HG03378 (cell line): ENCODE measurements at regions not wholly inside any gene's neighbourhood (a gene's known extent, or its start where the extent isn't known, plus 50 kb on each side); places are given as distances from the start of the nearest gene placed in this dataset.
"Not testable (repeated sequence)": the region's sequence is repeated elsewhere in the genome, so short reads cannot be mapped to it uniquely, and the experiment has no call there.

ENCODE experiments used
- ATAC-seq: cut with Tn5 transposase; IDR thresholded peaks from one replicate; pipeline ENCODE4 v1.9.1; 2021; ENCODE audit warnings: mild to moderate bottlenecking, moderate library complexity; ENCODE audit not compliant: unreplicated experiment

- no peak for ATAC-seq
These were observed 51.3 kb upstream of the LARGE1 start for GRCh38 chr22:33971561-33971961.

DNA sequence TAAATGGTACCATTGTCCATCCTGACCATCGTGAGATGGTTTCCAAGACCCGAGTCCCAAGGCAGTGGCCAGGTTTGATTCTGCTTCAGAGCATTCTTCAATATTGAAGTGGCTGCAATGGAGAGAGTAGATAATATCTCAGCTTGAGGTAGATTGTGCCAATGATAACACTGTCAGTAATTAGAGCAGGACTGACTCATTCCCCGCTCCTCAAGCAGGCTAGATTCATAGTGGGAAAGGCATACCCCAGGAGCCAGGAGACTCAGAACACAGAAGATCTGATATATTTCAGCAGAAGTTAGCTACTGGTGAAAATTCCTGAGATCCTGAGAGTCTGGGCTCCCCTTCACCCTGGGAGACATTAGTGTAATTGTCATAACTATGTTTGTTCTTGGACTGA, 55.6 kb upstream of the LARGE1 start:
- ATAC-seq = no peak

- ATAC-seq = no peak
These were observed 63.3 kb upstream of the LARGE1 start for GRCh38 chr22:33983558-33983957.

DNA sequence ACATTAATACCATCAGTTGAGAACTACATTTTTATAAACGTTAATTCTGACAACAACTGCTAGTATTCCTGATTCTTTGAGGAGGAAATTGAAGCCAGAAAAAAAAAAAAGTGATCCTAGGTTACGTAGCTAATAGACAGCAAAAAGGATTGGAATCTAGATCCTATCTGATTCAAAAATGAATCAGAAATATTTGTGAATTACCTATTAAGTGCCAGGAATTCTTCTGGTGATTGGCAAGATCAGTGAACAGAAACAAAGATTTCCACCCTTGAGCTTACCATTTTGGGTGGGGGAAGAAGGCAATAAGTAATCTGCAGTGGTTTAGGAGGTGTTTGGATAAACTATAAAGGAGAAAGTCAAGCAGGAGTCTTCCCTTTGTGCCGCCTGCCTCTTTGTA, 63.9 kb upstream of the LARGE1 start:
- no peak for ATAC-seq

DNA sequence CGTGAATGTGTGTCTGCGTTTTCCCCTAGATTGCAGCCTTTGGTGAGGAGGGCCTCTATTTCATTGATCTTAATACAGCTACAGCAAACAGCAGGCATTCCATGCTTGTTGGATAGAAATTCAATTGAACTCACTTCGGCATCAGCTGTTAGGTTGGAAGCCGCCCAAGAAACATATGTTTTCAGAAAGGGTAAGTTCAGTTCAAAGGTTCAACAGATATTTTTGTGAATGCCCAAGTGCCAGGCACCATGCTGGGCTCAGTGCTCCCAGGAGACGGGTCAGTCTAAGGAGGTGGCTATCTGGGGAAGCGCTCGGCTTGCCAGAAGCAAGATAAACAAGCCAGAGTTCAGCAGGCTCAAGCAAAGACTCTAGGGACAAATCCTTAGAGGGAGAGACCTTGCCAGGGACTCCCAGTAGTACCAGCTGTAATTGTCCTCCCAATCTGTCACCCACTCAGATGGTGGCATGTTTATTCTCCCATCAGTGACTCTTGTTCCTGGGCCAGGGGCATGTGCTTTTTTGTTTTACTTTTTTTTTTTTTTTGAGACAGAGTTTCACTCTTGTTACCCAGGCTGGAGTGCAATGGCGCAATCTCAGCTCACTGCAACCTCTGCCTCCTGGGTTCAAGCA, 64.5 kb upstream of the LARGE1 start:
- no peak for ATAC-seq

DNA sequence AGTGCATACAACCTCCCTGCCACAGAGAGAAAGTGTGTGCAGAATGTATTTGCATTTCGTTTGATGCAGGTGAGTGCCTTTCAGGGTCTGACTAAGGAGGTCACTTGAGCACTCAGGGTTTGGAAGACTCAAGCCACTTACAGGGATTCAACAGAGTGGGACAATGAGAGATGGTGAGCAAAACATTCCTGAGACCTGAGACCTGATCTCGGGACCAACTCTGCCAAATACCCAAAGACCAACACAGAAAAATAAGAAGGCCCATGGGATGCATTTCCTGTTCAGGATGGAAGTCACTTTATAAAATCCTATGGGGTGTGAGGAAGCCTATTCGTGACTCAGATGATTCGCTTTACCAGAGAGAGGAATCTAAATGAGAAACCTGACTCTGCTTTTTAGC, 65.2 kb upstream of the LARGE1 start:
- no peak for ATAC-seq

GRCh38 chr22:33986167-33986771, 66.0 kb upstream of the LARGE1 start:
- no peak for ATAC-seq

GRCh38 chr22:33986954-33987353, 66.7 kb upstream of the LARGE1 start:
- ATAC-seq = no peak

DNA sequence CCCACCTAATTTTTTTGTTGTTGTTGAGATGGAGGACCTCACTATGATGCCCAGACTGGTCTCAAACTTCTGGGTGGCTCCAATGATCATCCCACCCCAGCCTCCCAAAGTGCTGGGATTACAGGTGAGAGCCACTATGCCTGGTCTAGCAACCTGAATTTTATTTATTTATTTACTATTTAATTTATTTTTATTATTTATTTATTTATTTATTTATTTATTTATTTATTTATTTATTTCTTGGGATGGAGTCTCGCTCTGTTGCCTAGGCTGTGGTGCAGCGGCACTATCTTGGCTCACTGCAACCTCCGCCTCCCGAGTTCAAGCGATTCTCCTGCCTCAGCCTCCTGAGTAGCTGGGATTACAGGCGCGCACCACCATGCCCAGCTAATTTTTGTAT, 69.0 kb upstream of the LARGE1 start:
- ATAC-seq = not testable (repeated sequence)

DNA sequence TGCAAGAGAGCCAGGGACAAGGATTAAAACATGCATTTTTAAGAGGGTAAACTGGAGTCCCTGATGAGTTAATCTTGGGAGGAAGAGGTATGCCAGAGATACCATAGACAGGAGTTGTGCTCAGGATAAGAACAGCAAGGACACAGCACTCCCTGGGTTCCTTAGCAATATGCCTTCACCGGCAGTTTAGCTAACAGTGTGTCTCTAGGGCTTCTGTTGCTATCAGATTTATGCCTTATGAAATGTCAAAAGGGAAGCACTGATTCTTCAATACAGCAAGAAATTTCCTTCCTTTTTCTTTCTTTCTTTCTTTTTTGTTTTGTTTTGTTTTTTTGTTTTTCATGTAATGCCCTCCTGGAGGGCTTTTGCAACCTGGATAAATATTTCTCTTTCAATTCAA, 71.3 kb upstream of the LARGE1 start:
- ATAC-seq = no peak

DNA sequence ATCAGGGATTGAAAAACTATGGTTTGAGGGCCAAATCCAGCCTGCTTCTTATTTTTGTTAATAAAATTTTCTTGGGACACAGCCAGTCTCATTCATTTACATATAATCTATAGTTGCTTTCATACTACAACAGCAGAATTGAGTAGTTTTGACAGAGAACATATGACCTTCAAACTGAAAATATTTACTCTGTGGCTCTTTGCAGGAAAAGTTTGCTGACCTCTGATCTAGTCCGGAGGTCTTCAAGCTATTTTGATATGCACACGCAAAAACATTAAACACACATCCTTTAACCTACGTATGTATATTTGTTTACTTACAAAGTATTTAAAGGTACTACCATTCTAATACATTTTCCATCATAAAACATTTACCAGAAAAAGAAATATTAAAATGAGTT, 76.5 kb upstream of the LARGE1 start:
- ATAC-seq = no peak

- no peak for ATAC-seq
These were observed 80.7 kb upstream of the LARGE1 start for GRCh38 chr22:34000879-34001526.

DNA sequence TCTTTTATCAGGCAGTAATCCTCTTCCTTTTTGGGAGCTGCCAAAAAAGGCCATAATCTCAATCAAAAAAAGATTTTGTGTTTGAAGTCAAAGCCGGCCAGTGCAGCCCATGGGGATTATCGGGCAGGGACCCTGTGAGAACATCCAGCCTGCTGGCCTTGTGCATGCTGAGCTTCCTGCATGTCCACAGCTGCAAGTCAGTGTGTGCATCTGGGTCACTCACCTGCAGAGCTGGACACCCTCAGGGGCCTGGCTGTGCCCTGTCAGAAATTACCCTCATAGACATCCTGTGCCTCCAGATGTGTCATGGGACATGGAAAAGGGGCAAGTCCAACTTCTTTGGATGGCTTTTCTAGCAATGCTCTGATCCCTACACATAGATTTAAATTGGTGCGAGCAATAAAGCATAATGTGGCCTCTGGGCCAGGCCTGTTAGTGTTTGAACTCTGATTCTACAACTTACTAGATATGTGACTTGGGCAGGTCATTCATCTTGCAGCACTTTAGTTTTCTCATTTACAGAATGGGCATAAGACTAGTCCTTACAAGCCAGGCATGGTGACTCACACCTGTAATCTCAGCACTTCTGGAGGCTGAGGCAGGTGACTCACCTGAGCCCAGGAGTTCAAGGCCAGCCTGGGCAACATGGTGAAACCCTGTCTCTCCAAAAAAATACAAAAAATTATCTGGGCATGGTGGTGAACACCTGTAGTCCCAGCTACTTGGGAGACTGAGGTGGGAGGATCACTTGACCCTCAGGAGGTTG, 81.6 kb upstream of the LARGE1 start:
- no peak for ATAC-seq

DNA sequence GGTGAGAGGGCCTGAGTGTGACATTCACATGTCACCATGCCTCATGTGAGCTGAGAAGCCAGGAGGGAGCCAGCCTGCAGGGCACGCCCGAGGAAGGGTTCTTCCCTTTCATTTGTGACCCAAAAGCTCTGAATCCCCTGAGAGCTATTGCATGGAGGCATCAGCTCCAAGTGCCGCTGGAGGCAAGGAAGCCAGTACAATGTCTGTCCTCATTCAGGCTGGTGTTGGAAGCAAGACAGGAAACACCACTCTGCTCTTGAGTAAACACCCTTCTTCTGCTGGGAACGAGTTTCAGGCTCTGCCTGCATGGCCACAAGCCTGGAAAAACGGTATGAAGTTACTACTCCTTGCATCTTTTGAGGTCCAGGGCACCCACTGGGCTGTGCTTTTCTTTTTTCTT, 83.8 kb upstream of the LARGE1 start:
- no peak for ATAC-seq

DNA sequence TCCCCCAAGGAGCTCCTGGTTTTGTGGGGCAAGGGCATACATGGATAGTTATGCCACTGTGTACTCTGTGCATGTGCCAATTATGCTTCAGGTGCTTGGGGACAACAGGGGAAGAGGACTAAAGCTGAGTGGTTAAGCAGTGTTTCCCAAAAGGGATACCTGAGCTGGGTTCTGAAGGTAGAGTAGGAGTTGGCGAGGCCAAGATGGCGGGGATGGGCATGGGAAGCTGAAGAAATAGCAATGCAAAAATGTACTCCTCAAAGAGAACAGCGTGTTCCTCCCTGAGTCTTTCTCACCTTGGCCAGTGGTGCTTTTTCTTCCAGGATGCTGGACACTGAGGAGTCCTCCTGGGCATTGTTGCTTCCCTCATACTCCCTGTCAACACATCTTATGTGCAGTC, 90.0 kb upstream of the LARGE1 start:
- ATAC-seq = no peak

GRCh38 chr22:34015642-34016041, 95.4 kb upstream of the LARGE1 start:
- no peak for ATAC-seq

- no peak for ATAC-seq
These were observed 96.9 kb upstream of the LARGE1 start for GRCh38 chr22:34017205-34017604.

DNA sequence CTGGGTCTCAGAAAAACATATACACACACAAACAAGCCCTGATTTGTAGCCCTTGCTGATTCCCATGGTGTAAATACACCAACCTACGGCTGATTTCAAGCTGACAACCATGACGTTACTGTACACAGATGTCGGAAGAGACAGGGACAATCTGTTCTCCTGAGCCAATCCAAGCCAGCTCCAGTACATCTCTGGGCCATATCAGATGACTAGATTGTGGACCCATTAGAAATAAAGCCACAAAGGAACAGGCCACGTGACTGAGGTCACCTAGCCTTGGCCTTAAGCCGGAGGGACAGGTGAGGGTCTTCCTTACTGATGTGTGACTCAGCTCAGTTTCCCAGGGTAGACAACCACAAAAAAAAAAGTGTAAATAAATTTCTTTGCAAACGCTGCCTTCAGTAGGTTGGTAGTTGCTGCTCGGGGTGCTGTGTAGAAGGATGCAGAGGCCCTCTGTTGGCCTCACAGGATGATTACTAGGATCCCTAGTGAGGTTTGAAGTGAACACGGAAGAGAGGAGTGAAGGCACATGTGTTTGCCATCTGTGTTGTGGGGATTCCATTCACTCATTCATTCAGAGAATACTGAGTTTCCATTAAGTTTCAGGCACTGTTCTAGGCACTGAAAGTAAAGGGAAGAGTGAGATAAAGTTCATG, 99.0 kb upstream of the LARGE1 start:
- no peak for ATAC-seq

GRCh38 chr22:34035209-34035608, 114.9 kb upstream of the LARGE1 start:
- no peak for ATAC-seq

DNA sequence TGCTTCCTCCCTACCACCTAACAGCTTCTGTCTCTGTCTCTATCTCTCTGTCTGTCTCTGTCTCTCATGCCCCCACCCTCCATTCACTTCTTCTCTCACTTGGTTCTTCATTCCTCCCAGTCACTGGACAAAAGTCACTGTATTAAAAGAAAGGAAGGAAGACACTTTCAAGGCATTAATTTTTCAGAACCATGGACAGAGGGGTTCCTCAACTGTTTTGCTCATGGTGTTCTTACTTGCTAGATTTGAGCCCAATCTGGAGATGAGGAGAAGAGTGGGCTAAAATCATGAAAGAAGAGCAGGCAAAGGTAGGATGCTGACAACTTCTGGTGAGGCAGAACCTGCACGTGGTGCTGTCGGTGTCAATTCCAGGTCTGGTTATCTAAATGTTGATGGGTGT, 116.7 kb upstream of the LARGE1 start:
- ATAC-seq = no peak

DNA sequence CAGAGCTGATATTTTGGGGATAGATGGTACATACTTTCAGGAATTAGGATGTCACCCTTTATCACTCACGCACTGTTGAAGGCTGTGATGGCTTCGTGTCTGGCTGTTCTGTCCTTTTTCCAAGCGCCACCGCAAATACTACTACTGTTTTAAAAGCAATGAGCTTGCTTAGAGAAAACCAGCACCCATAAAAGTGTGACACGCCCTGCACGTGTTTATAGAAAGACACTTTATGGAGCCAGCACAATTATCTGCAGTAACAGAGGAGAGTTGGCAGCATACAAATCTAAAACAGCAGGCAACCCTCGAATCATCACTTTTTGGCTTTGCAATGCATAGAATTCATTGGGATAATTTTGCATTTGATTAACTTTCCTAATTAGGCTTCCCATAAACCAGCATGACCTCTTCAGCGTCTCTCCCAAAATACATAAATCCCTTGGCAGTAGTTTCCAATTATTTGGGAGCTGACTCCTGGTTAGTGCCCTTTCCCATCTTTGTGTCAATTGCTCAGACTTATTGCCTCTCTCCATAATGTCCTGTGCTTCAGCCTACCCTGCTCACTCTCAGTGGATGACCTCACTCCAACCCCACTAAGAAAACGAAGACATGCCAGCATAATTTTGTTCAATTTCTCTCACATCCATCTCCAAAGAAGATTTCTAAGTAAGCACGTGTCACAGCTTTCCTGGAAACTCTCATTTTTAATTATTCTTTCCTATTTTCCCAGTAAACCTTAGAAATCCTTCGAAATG, 118.7 kb upstream of the LARGE1 start:
- ATAC-seq = no peak
